GM21825 (cell line): ENCODE measurements at regions not wholly inside any gene's neighbourhood (a gene's known extent, or its start where the extent isn't known, plus 50 kb on each side); places are given as distances from the start of the nearest gene placed in this dataset.
"Not testable (repeated sequence)": the region's sequence is repeated elsewhere in the genome, so short reads cannot be mapped to it uniquely, and the experiment has no call there.

Experiments used
- ATAC-seq: cut with Tn5 transposase; IDR thresholded peaks from one replicate; pipeline ENCODE4 v1.9.1; 2021; ENCODE audit warnings: mild to moderate bottlenecking, moderate library complexity; ENCODE audit not compliant: unreplicated experiment

- ATAC-seq = no peak
These were observed 93.9 kb upstream of the AMN1 start for GRCh38 chr12:31822761-31823160.

- no peak for ATAC-seq
These were observed 92.7 kb upstream of the AMN1 start for GRCh38 chr12:31821484-31821883.

- no peak for ATAC-seq
These were observed 92.0 kb upstream of the AMN1 start for GRCh38 chr12:31820832-31821231.

- no peak for ATAC-seq
These were observed 90.6 kb upstream of the AMN1 start for GRCh38 chr12:31819427-31819826.

- ATAC-seq = no peak
These were observed 89.9 kb upstream of the AMN1 start for GRCh38 chr12:31818623-31819268.

- no peak for ATAC-seq
These were observed 88.3 kb upstream of the AMN1 start for GRCh38 chr12:31817120-31817519.

- ATAC-seq = no peak
These were observed 86.3 kb upstream of the AMN1 start for GRCh38 chr12:31815096-31815495.

- ATAC-seq = no peak
These were observed 84.5 kb upstream of the AMN1 start for GRCh38 chr12:31813305-31813704.

GRCh38 chr12:31807773-31808097 lies 78.9 kb upstream of the AMN1 start:
- no peak for ATAC-seq

GRCh38 chr12:31807081-31807772 lies 78.4 kb upstream of the AMN1 start:
- ATAC-seq = not testable (repeated sequence)

- ATAC-seq = not testable (repeated sequence)
These were observed 76.9 kb upstream of the AMN1 start for GRCh38 chr12:31805681-31806080.

GRCh38 chr12:31804707-31805106 lies 75.9 kb upstream of the AMN1 start:
- ATAC-seq = not testable (repeated sequence)

- ATAC-seq = no peak
These were observed 75.3 kb upstream of the AMN1 start for GRCh38 chr12:31804185-31804504.

- no peak for ATAC-seq
These were observed 74.7 kb upstream of the AMN1 start for GRCh38 chr12:31803306-31804184.

- no peak for ATAC-seq
These were observed 73.1 kb upstream of the AMN1 start for GRCh38 chr12:31801872-31802271.

GRCh38 chr12:31797230-31797872 lies 68.5 kb upstream of the AMN1 start:
- ATAC-seq = no peak

GRCh38 chr12:31796270-31796951 lies 67.6 kb upstream of the AMN1 start:
- no peak for ATAC-seq

- ATAC-seq = no peak
These were observed 65.9 kb upstream of the AMN1 start for GRCh38 chr12:31794745-31795144.

GRCh38 chr12:31791265-31791664 lies 62.4 kb upstream of the AMN1 start:
- ATAC-seq = not testable (repeated sequence)

GRCh38 chr12:31790759-31791158 lies 61.9 kb upstream of the AMN1 start:
- ATAC-seq = no peak

GRCh38 chr12:31785318-31785717 lies 56.5 kb upstream of the AMN1 start:
- ATAC-seq = no peak
